ENCODE measurements at regions not wholly inside any gene's neighbourhood (a gene's known extent, or its start where the extent isn't known, plus 50 kb on each side); places are given as distances from the start of the nearest gene placed in this dataset.

DNA sequence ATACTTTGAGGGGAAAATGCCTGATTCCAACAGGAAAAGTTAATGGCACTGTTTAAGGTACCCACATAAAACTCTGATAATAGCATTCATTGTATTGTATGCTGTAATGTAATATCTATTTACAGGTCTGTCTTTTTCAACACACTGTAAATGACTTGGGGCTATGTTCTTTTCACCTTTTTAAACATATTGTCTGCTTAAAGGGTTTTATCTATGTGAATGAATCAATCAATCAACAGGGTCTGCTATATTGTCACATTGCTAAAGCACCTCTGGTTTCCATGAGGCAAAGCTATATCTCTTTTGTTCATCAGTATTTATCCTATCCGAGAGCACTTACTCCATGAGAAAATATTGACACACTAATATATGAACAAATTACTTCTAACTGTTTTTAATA is 288.0 kb downstream of the SLC6A15 start:
- no peak overlapping the region for H3K4me3 ChIP-seq
- no peaks in the 10 kb centered on the region for H3K9me3 ChIP-seq
- no peak overlapping the region for H3K27ac ChIP-seq
- in situ Hi-C loops (cut with MboI; ENCODE audit: low pct_ligation_motif_present in 1 of 4, low pct_unique_long_range_greater_than_20kb in 1 of 4, low sequenced_read_pairs in 3 of 4) (no loop called here), intact Hi-C loops (cut with DNase I; ENCODE audit: low total_unique reads) (no loop called here)
- WGBS, 2 donors (ENCODE audit: low coverage in 1 of 2), result 75 to 100% methylated on average over 1 of the region's 1 CpG
- no peaks in the 10 kb centered on the region for H3K36me3 ChIP-seq
- no peaks in the 10 kb centered on the region for H3K27me3 ChIP-seq
- no peaks in the 10 kb centered on the region for H3K4me1 ChIP-seq
- DNase-seq, result no peak
- TF ChIP-seq, protein P1, sequence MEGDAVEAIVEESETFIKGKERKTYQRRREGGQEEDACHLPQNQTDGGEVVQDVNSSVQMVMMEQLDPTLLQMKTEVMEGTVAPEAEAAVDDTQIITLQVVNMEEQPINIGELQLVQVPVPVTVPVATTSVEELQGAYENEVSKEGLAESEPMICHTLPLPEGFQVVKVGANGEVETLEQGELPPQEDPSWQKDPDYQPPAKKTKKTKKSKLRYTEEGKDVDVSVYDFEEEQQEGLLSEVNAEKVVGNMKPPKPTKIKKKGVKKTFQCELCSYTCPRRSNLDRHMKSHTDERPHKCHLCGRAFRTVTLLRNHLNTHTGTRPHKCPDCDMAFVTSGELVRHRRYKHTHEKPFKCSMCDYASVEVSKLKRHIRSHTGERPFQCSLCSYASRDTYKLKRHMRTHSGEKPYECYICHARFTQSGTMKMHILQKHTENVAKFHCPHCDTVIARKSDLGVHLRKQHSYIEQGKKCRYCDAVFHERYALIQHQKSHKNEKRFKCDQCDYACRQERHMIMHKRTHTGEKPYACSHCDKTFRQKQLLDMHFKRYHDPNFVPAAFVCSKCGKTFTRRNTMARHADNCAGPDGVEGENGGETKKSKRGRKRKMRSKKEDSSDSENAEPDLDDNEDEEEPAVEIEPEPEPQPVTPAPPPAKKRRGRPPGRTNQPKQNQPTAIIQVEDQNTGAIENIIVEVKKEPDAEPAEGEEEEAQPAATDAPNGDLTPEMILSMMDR (IDR thresholded peaks at IDR 0.05), result no peak
- TF ChIP-seq POLR2AphosphoS5 (IDR thresholded peaks at IDR 0.05), result no peak

DNA sequence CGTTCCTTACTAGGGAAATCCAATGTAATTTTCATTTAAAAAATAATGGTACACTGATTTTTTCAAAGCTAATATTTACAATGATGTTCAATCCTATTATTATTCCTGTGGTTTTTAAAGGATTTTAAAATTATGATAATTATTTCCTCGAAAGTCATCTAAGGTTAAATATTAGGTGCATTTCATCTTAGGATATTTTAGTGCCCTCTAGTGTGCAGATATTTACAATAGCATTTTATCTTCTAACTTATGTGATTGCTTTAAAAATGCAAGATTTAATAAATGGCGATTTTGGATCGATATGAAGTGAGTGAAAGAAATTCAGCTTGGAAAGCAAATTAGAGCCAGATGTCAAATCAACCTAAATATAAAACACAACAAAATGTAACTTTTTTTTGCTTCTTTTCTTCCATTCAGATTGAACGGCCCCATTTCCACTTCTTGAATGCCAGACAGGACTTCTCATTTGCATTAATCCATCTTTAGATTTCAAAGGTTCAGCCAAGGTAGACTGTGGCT is 293.5 kb downstream of the SLC6A15 start:
- TF ChIP-seq EP300 (IDR thresholded peaks at IDR 0.05; ENCODE audit: low read depth), result no peak
- TF ChIP-seq POLR2AphosphoS5 (IDR thresholded peaks at IDR 0.05), result no peak
- TF ChIP-seq POLR2A (IDR thresholded peaks at IDR 0.05), result no peak
- TF ChIP-seq, protein P1 (IDR thresholded peaks at IDR 0.05), result no peak
- no peaks in the 10 kb centered on the region for H3K9me3 ChIP-seq
- H3K36me3 ChIP-seq, result no peaks in the 10 kb centered on the region
- H3K27ac ChIP-seq, result no peak overlapping the region
- H3K4me3 ChIP-seq, result no peak overlapping the region
- H3K4me1 ChIP-seq, result no peaks in the 10 kb centered on the region
- 67 to 75% methylated on average over 5 of the region's 5 CpGs for WGBS, 2 donors (ENCODE audit: low coverage in 1 of 2)
- H3K27me3 ChIP-seq, result no peaks in the 10 kb centered on the region
- DNase-seq, result no peak
- in situ Hi-C loops (cut with MboI; ENCODE audit: low pct_ligation_motif_present in 1 of 4, low pct_unique_long_range_greater_than_20kb in 1 of 4, low sequenced_read_pairs in 3 of 4) (no loop called here), intact Hi-C loops (cut with DNase I; ENCODE audit: low total_unique reads) (no loop called here)

DNA sequence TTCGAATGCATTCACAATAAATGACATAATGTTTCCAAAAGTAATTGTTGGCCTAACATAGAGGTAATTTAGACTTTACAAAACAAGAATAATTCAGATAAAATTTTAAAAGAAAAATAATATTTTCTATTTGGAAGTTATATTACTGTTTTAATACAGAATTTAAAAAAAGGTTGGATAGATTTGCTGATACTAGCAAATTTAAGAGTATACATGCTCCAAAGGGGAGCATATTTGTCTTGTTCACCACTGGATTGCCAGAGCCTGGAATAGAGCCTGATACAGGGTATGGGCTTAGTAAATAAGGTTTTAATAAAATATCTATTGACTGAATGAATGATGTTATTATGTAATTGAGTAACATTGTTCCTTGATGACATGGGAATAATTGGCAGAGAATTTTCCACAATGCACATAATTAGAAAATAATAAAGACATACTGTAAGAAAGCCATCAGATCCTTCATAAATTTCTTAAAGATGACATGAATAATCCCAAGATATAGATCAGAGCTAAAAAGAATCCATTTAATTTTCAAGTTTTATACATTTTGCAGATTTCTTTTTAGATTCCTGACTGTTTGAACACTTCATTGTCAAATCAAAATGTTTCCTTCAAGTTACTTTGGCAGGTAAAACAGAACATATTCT is 305.3 kb downstream of the SLC6A15 start:
- intact Hi-C loops (cut with DNase I; ENCODE audit: low total_unique reads), result no loop called here
- Histone ChIP-seq H3K4me1 (no peaks in the 10 kb centered on the region), H3K27me3 (no peaks in the 10 kb centered on the region), H3K27ac (no peak overlapping the region), H3K4me3 (no peak overlapping the region), H3K9me3 (no peaks in the 10 kb centered on the region), H3K36me3 (no peaks in the 10 kb centered on the region)
- DNase-seq, result no peak
- 68 to 93% methylated on average over 1 of the region's 1 CpG for WGBS, 2 donors (ENCODE audit: low coverage in 1 of 2)
- in situ Hi-C loops (cut with MboI; ENCODE audit: low pct_ligation_motif_present in 1 of 4, low pct_unique_long_range_greater_than_20kb in 1 of 4, low sequenced_read_pairs in 3 of 4), result no loop called here
- TF ChIP-seq EP300 (IDR thresholded peaks at IDR 0.05; ENCODE audit: low read depth) (no peak), POLR2AphosphoS5 (IDR thresholded peaks at IDR 0.05) (no peak), POLR2A (IDR thresholded peaks at IDR 0.05) (no peak)
- TF ChIP-seq, protein P1 (IDR thresholded peaks at IDR 0.05), result no peak

DNA sequence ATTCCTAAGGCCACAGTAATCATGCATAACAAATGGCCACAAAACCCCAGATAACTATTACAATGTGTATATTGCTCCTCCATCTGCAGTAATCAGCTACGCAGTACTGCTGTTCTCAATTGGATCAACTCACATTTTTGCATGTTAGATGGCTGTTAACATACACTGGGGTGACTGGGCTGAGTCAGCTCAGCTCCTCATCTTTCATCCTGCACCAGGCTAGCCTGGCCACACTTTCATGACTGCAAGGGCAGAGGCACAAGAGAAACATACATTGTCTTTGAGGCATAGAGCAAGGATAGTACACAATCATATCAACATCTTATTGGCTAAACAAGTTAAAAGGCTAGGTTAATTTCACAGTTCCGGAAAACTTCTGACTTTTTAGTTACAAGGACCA is 306.6 kb downstream of the SLC6A15 start:
- in situ Hi-C loops (cut with MboI; ENCODE audit: low pct_ligation_motif_present in 1 of 4, low pct_unique_long_range_greater_than_20kb in 1 of 4, low sequenced_read_pairs in 3 of 4), result no loop called here
- intact Hi-C loops (cut with DNase I; ENCODE audit: low total_unique reads), result no loop called here
- H3K36me3 ChIP-seq, result no peaks in the 10 kb centered on the region
- no peaks in the 10 kb centered on the region for H3K27me3 ChIP-seq
- H3K4me3 ChIP-seq, result no peak overlapping the region
- 76 to 86% methylated on average over 2 of the region's 2 CpGs for WGBS, 2 donors (ENCODE audit: low coverage in 1 of 2)
- no peak overlapping the region for H3K27ac ChIP-seq
- no peak for TF ChIP-seq EP300 (IDR thresholded peaks at IDR 0.05; ENCODE audit: low read depth)
- TF ChIP-seq POLR2AphosphoS5 (IDR thresholded peaks at IDR 0.05), result no peak
- TF ChIP-seq POLR2A (IDR thresholded peaks at IDR 0.05), result no peak
- TF ChIP-seq, protein P1 (IDR thresholded peaks at IDR 0.05), result no peak
- no peaks in the 10 kb centered on the region for H3K4me1 ChIP-seq
- no peak for DNase-seq
- H3K9me3 ChIP-seq, result no peaks in the 10 kb centered on the region
